CD14-positive monocyte (primary cell): ENCODE measurements at regions not wholly inside any gene's neighbourhood (a gene's known extent, or its start where the extent isn't known, plus 50 kb on each side); places are given as distances from the start of the nearest gene placed in this dataset.
"Not testable (repeated sequence)": the region's sequence is repeated elsewhere in the genome, so short reads cannot be mapped to it uniquely, and the experiment has no call there.

Experiments used
- DNase-seq, 3 donors: peaks; one replicate each; pipeline ENCODE4 v3.0.0-alpha.2; 2011 to 2022
- H2AFZ ChIP-seq: 2 replicates; pipeline ENCODE4 v1.6.0; 2012; ENCODE audit warnings: mild to moderate bottlenecking, low read depth, low read length, inconsistent platforms; ENCODE audit not compliant: insufficient read depth, poor library complexity, severe bottlenecking
- H3K27ac ChIP-seq, 2 donors: 1 replicate in 1 of 2; 2 replicates in 1 of 2; pipeline ENCODE4 v1.5.1; 2012 to 2013; ENCODE audit warnings: low read length in 2 of 2, control low read depth in 1 of 2, inconsistent platforms in 1 of 2, low read depth in 1 of 2, mild to moderate bottlenecking in 1 of 2
- H3K27me3 ChIP-seq, 2 donors: one replicate each; pipeline versions ENCODE4 v1.6.0 to v1.6.1; 2011 to 2013; ENCODE audit warnings: low read length in 2 of 2; ENCODE audit not compliant: control insufficient read depth in 2 of 2, insufficient read depth in 2 of 2
- H3K36me3 ChIP-seq, 2 donors: replicated peaks in 1 of 2; 1 replicate in 1 of 2; 2 replicates in 1 of 2; pipeline versions ENCODE4 v1.5.1 to v1.6.1; 2012 to 2013; ENCODE audit warnings: low read length in 2 of 2, control low read depth in 1 of 2, inconsistent platforms in 1 of 2, mild to moderate bottlenecking in 1 of 2; ENCODE audit not compliant: insufficient read depth in 2 of 2, control insufficient read depth in 1 of 2
- H3K4me1 ChIP-seq, 2 donors: 1 replicate in 1 of 2; 2 replicates in 1 of 2; pipeline versions ENCODE4 v1.5.1 to v1.6.1; 2012 to 2013; ENCODE audit warnings: low read length in 2 of 2, control low read depth in 1 of 2, inconsistent platforms in 1 of 2, mild to moderate bottlenecking in 1 of 2, moderate library complexity in 1 of 2; ENCODE audit not compliant: insufficient read depth in 2 of 2, control insufficient read depth in 1 of 2
- H3K4me2 ChIP-seq: replicated peaks from 2 replicates; pipeline ENCODE3; 2012; ENCODE audit warnings: low read length, moderate library complexity, mild to moderate bottlenecking; ENCODE audit not compliant: poor library complexity, severe bottlenecking; ENCODE audit errors: extremely low read depth
- H3K4me3 ChIP-seq, 3 experiments: fragments of 200-600 bp in 1 of 3; sonication (generic) in 1 of 3; replicated peaks in 1 of 3; 1 replicate in 2 of 3; 2 replicates in 1 of 3; pipeline ENCODE4 v1.5.1; 2011 to 2013; ENCODE audit warnings: low read length in 3 of 3, mild to moderate bottlenecking in 3 of 3, control low read depth in 2 of 3, low read depth in 2 of 3, inconsistent platforms in 1 of 3, moderate library complexity in 1 of 3
- H3K79me2 ChIP-seq: 2 replicates; pipeline ENCODE4 v1.6.0; 2012; ENCODE audit warnings: mild to moderate bottlenecking, control low read depth, inconsistent platforms, low read length, moderate library complexity; ENCODE audit not compliant: insufficient read depth
- H3K9ac ChIP-seq: 2 replicates; pipeline ENCODE4 v1.6.0; 2017; ENCODE audit warnings: low read length, mild to moderate bottlenecking; ENCODE audit not compliant: insufficient read depth, poor library complexity, severe bottlenecking
- H3K9me3 ChIP-seq, 2 donors: replicated peaks in 1 of 2; 1 replicate in 1 of 2; 2 replicates in 1 of 2; pipeline versions ENCODE4 v1.5.1 to v1.6.1; 2012 to 2013; ENCODE audit warnings: low read length in 2 of 2, control low read depth in 1 of 2; ENCODE audit not compliant: control insufficient read depth in 1 of 2, insufficient read depth in 1 of 2
- H4K20me1 ChIP-seq: 2 replicates; pipeline ENCODE4 v1.6.0; 2012; ENCODE audit warnings: mild to moderate bottlenecking, low read length, control low read depth, moderate library complexity; ENCODE audit not compliant: insufficient read depth
- H3K27ac Mint-ChIP-seq, 7 donors: one replicate each; pipeline ENCODE4 v1.8.0; 2020; ENCODE audit warnings: mild to moderate bottlenecking in 7 of 7, mixed read lengths in 7 of 7, moderate library complexity in 6 of 7, inconsistent platforms in 2 of 7
- H3K27me3 Mint-ChIP-seq, 3 donors: one replicate each; pipeline ENCODE4 v1.8.0; 2021 to 2022; ENCODE audit warnings: low read depth in 3 of 3, mild to moderate bottlenecking in 3 of 3, mixed read lengths in 3 of 3, moderate library complexity in 3 of 3, inconsistent platforms in 1 of 3
- H3K36me3 Mint-ChIP-seq, 2 donors: one replicate each; pipeline ENCODE4 v1.8.0; 2020; ENCODE audit warnings: mixed read lengths in 2 of 2, inconsistent platforms in 1 of 2, mild to moderate bottlenecking in 1 of 2
- H3K4me1 Mint-ChIP-seq: one replicate; pipeline ENCODE4 v1.8.0; 2020; ENCODE audit warnings: mild to moderate bottlenecking, mixed read lengths
- H3K4me3 Mint-ChIP-seq, 2 donors: one replicate each; pipeline ENCODE4 v1.8.0; 2020; ENCODE audit warnings: mild to moderate bottlenecking in 2 of 2, mixed read lengths in 2 of 2, moderate library complexity in 1 of 2
- H3K9me3 Mint-ChIP-seq, 7 donors: one replicate each; pipeline ENCODE4 v1.8.0; 2020 to 2022; ENCODE audit warnings: mixed read lengths in 7 of 7, mild to moderate bottlenecking in 6 of 7, moderate library complexity in 6 of 7, inconsistent platforms in 2 of 7
- WGBS: methylation state at CpG from one replicate; pipeline ENCODE4 v1.1.5; 2013; ENCODE audit warnings: missing lambda C conversion rate; ENCODE audit not compliant: insufficient coverage; 5-methylcytosine and 5-hydroxymethylcytosine counted together
- intact Hi-C, 2 donors: fragments of 100-400 bp; cut with micrococcal nuclease; formaldehyde crosslinking; loops; one replicate each; pipeline versions ENCODE4 v1.15.0 to v1.15.1; 2023
- TF ChIP-seq, protein P1 (sequence below): fragments of 200-600 bp; IDR thresholded peaks from one replicate; pipeline ENCODE4 v1.8.0; 2022; ENCODE audit warnings: antibody characterized with exemption, mild to moderate bottlenecking

DNA sequence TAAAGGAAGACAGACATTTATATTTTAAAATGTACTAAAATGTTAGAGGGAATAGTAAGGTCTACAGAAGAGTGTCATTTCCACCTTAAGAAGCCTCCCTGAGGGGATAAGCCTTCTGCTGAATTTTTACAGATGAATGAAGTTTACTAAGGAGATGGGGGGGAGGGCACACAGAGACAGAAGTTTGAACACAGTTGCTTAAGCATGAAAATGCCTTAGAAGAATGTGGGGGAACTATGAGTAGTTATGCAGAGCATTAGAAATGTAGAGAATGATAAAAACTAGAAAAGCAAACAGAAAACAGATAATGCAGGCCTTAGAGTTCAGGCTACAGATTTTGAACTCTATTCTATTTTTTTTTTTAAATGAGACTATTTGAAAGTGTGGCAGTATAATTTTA is 232.2 kb upstream of the VLDLR start:
- DNase-seq = no peak
- no peaks in the 10 kb centered on the region for H3K79me2 ChIP-seq
- H3K4me2 ChIP-seq = no peak overlapping the region
- Mint-ChIP-seq H3K9me3 (peaks cover 0 to 6% (median 3%) of the 10 kb centered on the region in 7 donors), H3K27ac (no peak overlapping the region), H3K4me3 (no peak overlapping the region), H3K27me3 (peaks cover 4 to 5% (median 4%) of the 10 kb centered on the region in 3 donors), H3K4me1 (no peaks in the 10 kb centered on the region), H3K36me3 (no peaks in the 10 kb centered on the region)
- no peaks in the 10 kb centered on the region for H3K27me3 ChIP-seq
- no peak overlapping the region for H2AFZ ChIP-seq
- intact Hi-C loops = no loop called here
- H3K9ac ChIP-seq = no peak overlapping the region
- no peak overlapping the region for H3K4me3 ChIP-seq
- TF ChIP-seq, protein P1, sequence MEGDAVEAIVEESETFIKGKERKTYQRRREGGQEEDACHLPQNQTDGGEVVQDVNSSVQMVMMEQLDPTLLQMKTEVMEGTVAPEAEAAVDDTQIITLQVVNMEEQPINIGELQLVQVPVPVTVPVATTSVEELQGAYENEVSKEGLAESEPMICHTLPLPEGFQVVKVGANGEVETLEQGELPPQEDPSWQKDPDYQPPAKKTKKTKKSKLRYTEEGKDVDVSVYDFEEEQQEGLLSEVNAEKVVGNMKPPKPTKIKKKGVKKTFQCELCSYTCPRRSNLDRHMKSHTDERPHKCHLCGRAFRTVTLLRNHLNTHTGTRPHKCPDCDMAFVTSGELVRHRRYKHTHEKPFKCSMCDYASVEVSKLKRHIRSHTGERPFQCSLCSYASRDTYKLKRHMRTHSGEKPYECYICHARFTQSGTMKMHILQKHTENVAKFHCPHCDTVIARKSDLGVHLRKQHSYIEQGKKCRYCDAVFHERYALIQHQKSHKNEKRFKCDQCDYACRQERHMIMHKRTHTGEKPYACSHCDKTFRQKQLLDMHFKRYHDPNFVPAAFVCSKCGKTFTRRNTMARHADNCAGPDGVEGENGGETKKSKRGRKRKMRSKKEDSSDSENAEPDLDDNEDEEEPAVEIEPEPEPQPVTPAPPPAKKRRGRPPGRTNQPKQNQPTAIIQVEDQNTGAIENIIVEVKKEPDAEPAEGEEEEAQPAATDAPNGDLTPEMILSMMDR = no peak
- H3K9me3 ChIP-seq = no peaks in the 10 kb centered on the region
- H3K27ac ChIP-seq = no peak overlapping the region
- H4K20me1 ChIP-seq = no peaks in the 10 kb centered on the region
- no peaks in the 10 kb centered on the region for H3K4me1 ChIP-seq
- no peaks in the 10 kb centered on the region for H3K36me3 ChIP-seq

DNA sequence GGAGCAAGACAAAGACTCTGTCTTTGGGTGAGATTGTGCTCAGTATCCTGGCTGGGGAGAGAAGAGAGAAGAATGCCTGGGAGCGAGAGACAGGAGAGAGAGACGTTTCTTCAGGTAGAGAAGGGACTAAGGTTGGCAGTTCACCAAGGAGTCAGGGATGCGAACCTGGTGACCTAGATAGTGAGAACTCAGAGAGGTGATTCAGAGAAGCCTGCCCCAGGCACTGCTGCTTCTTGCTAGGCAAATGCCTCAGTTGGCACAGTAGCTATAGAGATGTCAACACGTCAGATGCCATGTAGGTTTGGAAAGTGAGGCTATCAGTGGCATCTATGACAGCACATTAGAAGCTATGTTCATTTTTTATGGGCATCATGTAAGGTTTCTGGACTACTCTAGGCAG is 231.6 kb upstream of the VLDLR start:
- no peaks in the 10 kb centered on the region for H3K36me3 ChIP-seq
- H3K9me3 ChIP-seq = no peaks in the 10 kb centered on the region
- intact Hi-C loops = no loop called here
- Mint-ChIP-seq H3K27me3 (peaks cover 3 to 4% (median 4%) of the 10 kb centered on the region in 3 donors), H3K9me3 (peaks cover 0 to 6% (median 3%) of the 10 kb centered on the region in 7 donors), H3K36me3 (no peaks in the 10 kb centered on the region), H3K4me3 (no peak overlapping the region), H3K27ac (no peak overlapping the region), H3K4me1 (no peaks in the 10 kb centered on the region)
- H3K4me3 ChIP-seq = no peak overlapping the region
- no peaks in the 10 kb centered on the region for H3K4me1 ChIP-seq
- no peak overlapping the region for H2AFZ ChIP-seq
- H3K4me2 ChIP-seq = no peak overlapping the region
- no peaks in the 10 kb centered on the region for H3K27me3 ChIP-seq
- 79% methylated on average over 4 of the region's 4 CpGs for WGBS
- H3K27ac ChIP-seq = no peak overlapping the region
- no peaks in the 10 kb centered on the region for H4K20me1 ChIP-seq
- no peak overlapping the region for H3K9ac ChIP-seq
- TF ChIP-seq, protein P1 = no peak
- no peaks in the 10 kb centered on the region for H3K79me2 ChIP-seq
- no peak for DNase-seq

- H4K20me1 ChIP-seq, DNase-seq, H3K79me2 ChIP-seq, H3K4me1 Mint-ChIP-seq, H2AFZ ChIP-seq, H3K27me3 ChIP-seq, H3K9ac ChIP-seq, H3K27ac Mint-ChIP-seq, H3K4me1 ChIP-seq, H3K9me3 ChIP-seq, H3K4me2 ChIP-seq, H3K36me3 Mint-ChIP-seq, H3K4me3 ChIP-seq, H3K27me3 Mint-ChIP-seq, H3K36me3 ChIP-seq, H3K9me3 Mint-ChIP-seq, H3K27ac ChIP-seq, intact Hi-C loops: not testable (repeated sequence)
- peak overlapping the region in 1 of 2 donors; percentile 35 for H3K4me3 Mint-ChIP-seq
Observed at GRCh38 chr9:2391509-2392132, 230.0 kb upstream of the VLDLR start.
